Activated CD4-positive, CD25-positive, alpha-beta regulatory T cell treated with anti-CD3 and anti-CD28 coated beads, Interleukin-2, amount 50 U/mL, for 24 hours (primary cell): ENCODE measurements at regions not wholly inside any gene's neighbourhood (a gene's known extent, or its start where the extent isn't known, plus 50 kb on each side); places are given as distances from the start of the nearest gene placed in this dataset.

Source experiments
- ATAC-seq, 2 donors: fragments of 150-1000 bp; cut with Tn5 transposase; one replicate each; pipeline ENCODE4 v1.10.0; 2021; ENCODE audit warnings: mild to moderate bottlenecking in 1 of 2, moderate library complexity in 1 of 2

DNA sequence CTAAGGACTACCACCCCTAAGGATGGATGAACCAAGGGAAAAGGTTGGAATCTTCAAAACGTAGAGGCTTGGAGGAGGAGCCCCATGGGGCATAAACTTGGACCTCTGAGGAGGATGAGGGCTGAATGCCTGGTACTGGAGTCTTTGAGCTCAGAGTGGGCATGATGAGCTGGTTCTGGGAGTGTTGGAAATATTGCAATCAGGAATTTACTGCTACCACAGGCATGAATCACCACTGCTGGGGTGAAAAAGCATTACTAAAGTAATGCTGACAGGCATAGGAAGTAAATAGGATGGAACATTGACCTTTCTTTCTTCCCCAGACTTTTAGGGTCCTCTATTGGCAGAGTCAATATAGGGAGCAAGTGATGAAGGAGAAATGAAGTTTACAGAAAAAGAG is 105.8 kb upstream of the RPS6KA3 start:
- no peak for ATAC-seq

DNA sequence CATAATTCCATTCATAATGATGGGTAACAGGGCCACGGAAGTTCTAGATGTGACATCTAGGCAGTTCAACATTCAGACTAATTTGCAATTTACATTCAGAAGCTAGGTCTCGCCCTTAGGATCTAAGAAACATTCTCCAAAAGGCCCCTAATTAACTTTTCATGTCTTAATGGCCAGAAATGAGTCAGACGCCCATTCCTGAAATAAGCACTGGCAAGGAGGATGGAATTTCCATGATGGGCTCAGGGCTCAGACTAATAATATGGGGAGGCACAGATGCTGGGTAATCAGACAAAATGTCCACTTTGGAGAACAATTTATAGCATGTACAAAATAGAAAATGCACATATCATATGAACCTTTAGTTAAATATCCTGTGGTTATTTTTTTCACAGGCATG is 102.8 kb upstream of the RPS6KA3 start:
- ATAC-seq = no peak

DNA sequence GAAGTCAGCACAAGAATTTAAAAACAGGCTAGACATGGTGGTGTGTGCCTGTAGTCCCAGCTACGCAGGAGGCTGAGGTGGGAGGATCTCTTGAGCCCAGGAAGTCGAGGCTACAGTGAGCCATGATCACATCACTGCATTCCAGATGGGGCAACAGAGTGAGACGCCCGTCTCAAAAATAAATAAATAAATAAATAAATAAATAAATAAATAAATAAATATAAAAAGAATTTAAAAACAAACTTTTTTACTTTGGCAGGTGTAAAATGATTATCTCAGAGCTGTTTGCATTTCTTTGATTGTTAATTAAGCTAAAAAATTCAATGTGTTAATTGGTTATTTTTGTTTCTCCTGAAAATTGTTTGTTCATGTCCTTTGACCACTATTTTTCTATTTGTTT is 97.5 kb upstream of the RPS6KA3 start:
- no peak for ATAC-seq

DNA sequence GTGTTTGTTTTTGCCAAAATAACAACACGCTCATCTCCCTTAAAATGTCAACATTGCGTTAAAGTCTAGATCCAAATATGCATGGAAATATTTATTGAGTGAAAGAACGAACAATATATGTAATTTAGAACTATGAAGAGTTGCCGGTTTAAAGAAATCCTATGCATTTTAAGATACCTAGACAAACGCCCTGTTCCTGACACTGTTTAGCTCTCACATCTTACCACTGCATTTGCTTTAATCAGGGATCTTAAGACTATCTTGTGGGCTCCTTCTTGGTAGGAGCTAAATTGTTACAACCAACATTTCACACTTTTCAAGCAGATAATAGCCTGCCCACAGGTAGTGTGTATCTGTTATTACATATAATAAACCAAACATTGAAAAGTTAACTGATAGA is 96.6 kb upstream of the RPS6KA3 start:
- no peak for ATAC-seq

DNA sequence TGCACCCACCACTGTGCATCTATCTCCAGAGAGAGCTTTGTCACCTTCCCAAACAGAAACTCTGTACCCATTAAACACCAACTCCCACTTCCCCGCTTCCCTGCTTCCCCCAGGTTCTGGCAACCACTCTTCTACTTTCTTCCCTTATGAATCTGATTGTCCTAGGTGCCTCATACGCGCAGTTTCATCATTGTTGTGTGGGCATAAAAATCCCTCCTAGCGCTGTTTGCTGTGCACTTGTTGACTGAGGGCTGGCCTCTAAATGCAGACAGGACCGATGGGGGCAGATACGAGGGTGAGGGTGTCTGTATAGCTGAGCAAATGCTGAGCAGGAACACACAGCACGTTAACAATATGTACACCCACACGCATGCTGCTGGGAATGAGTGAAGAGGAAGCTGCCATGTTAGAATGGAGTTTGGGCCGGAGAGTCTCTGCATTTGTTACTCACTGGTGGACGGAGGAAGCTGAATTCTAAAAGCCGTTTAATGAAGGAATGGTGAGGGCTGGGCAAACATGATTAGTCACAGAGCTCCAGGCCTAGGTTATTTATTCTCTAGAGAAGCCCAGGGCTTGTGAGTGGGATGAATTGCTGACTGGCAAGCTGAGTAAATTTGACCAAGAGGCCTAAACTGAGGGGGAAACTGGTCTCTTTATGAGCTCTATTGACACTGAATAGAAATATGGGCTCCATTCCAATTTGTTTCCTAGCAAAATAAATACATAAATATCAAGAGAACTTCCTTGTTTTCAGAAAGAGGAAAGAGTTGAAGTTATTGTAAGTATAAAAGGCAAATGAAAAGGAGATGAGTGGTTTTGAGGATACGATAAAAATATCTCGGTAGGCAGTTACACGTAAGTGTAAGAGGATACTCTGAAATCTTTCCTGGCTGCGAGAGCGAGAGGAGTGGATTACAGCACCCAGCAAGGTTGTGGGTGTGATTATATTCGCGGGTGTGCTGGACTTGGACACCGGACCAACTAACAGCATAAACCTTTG is 95.9 kb upstream of the RPS6KA3 start:
- ATAC-seq = no peak

DNA sequence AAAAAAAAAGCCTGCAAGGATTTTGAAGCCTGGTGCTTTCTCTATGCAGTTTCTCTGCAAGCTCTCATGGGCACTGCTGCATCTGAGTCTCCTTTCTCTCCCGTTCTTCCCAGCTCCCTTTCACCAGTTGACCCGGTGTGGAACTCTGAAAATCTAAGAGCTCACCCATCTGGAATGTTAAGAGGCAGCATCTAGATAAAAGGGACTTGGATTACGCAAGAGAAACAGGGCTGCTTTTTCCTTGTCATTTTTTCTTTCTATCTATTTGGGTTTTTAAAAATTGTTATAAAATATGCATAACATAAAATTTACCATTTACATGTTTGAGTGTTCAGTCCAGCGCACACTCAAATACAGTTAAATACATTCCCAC is 95.2 kb upstream of the RPS6KA3 start:
- ATAC-seq = no peak

DNA sequence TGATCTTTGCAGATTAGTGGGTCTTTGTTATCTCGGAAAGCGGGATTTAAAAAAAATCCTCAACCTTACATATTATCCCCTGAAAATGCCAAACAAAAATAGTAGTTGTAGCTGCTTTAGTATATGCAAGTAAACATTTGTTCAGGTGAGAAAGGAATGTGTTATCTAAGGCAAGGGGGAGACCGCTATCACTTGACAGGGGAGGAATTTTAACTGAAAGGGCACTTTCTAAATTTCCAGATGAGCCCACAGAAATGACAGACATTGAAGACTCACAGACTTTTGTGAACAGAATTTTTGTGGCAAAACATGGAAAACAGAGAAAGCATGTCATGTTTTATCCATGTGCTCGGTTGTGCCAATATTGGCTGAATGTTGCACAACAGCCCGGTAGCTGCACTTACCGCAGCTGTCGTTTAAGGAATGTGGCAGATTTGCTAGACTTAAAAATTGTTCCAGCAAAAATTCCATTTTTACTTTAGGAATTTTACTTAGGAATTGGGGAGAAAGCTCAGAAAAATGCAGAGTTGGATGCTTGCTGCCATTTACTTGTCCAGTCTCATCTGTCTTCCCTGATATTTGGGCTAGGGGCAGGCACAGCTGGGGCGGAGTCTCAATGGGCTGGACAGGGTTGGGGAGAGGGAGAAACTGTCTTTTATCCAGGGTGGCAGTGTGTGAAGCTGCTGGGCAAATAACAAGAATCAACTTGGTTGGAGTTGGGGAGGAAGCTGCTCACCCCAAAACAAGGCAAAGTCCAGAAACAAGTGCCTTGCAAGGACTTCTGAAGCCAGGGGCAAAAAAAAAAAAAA is 94.6 kb upstream of the RPS6KA3 start:
- no peak for ATAC-seq

DNA sequence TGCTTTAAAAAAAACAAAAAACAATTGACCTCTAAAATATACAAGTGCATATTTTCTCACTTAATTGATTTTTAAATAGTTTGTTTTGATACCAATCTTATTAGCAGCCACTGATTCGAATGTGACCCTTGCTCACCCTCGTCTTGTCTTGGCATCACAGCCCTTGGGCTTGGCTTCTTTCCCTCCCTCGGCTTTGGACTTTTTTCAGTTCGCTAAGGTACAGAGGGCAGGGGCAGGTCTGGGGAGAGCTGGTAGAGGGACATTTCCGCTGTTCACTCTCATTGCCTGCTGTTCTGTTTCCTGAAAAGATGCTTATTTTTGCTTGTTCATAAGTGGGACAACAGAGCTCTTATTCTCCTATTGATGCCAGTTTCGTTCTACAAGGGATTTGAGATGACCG is 88.5 kb upstream of the RPS6KA3 start:
- no peak for ATAC-seq

DNA sequence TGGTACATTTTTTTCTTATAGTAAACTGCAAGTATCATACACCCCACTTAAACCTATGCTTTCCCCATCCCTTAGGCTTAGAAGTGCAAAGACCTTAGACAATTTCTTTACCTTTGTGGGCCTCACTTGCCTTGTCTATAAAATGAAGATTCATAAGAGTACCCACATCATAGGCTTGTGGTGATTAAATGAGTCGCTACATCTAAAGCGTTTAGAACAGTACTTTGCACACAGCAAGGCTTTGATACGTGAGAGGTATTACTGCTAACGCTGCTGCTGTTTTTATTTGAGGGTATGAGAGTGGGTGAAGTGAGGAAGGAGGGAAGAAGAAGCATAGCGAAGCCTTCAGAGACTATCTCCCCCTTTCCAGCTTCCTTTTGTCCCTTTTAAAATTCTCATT is 87.8 kb upstream of the RPS6KA3 start:
- ATAC-seq = peak; percentile 60 to 64

DNA sequence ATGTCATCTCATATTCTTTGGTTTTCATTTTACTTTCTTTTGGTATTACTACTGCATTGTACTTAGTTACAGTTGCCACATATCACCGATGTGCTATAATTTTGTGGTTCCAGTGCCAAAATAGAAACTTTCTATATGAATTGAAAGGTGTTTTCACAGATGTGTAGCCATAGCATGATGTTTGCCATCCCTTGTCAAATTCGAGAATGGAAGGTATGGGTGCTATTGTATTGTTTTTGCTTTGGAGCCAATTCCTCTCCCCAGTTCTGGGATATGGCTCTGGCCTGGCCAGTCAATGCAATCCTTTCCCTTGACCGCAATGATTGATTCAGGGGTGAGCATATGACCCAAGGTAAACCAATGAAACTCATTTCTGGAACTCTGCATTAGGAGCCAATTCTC is 86.2 kb upstream of the RPS6KA3 start:
- peak; percentile 56 to 73 for ATAC-seq

DNA sequence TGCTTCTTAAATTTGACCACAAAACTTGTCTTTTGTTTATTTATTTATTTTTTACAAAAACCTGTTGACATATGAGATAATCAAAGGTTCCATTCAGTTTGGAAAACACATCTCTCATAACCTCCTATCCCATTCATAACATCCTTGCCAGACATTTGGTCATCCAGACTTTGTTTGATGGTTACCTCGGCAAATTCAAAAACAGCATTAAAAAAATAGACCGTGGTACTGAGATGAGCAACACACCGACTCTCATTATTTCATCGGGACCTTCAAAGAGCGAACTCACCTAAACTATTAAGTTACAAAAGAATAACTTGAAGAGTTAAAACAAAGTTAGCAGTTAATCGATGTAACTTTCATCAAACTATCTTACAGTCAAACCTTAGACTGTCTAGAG is 85.8 kb upstream of the RPS6KA3 start:
- peak; percentile 21 to 27 for ATAC-seq

DNA sequence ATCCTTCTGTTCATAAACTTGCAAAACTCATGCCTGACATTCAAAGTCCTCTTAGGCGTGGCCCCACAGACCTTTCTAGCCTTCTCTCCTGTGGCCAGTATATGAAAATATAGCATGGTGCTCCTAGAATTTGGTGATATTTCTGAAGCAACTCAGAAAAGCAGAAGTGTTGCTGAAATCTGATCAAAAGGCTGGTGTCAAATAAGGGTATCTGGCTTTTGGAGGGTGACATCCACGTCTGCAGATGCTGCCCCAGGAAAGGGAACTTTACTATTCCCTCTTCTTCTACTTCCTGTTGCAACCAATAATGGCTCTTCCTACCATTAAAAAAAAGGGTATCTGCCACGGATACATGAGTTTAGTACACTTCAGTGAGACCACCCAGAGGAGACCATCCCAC is 83.9 kb upstream of the RPS6KA3 start:
- no peak for ATAC-seq

DNA sequence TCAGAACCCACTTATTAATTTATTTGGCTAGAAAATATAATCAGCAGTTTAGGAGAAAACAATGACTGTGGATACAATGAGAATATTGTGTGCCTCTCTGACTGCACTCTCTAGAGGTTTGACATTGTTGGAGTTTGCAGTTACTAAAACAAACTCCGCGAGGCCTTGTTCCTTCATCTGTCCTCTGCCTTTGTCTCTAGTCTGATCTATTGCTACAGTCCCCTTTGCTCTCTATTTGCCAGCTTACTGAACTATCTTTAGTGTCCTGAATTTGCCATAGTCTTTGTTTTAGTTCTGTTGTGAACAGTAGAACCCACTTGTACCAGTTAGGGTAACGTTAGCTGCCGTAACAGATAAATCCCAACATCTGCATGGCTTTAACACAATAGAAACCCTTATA is 81.4 kb upstream of the RPS6KA3 start:
- no peak for ATAC-seq

DNA sequence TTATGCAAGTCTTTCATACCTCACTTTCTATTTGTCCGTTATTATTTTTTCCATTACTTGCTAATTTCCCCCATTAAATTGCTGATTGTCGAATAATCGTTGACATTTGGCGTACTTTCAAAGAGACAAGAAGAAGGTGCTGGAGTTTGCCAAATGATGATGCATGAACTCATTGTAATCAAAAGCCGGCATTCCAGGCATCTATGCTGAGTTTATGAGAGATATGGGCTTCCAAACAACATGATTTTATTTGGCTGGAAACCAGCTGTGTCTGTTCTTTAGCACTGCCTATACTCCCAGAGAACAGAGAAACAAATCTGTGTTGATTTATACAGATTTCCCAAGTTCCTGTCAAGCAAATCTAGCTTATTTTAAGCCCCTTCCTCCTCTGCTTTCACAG is 80.8 kb upstream of the RPS6KA3 start:
- ATAC-seq = no peak

DNA sequence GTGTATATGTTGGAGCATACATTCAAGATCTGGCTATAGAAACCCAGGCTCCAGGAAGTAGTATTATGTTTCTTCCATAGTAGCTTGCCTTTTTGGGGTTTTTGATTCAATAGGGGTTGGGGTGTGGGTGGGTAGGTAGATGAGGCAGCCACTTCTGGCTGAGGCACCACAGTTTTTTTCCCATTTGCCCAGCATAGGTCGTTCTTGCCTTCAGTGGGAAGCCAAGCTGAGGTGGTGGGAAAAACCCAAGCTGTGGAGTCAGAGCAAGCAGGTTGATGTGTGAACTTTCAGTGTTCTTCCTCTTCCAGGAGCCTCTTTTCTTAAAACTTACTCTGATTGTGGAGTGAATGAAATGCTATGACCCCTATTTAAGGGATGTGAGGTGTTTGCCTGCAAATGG is 67.0 kb upstream of the RPS6KA3 start:
- no peak for ATAC-seq

DNA sequence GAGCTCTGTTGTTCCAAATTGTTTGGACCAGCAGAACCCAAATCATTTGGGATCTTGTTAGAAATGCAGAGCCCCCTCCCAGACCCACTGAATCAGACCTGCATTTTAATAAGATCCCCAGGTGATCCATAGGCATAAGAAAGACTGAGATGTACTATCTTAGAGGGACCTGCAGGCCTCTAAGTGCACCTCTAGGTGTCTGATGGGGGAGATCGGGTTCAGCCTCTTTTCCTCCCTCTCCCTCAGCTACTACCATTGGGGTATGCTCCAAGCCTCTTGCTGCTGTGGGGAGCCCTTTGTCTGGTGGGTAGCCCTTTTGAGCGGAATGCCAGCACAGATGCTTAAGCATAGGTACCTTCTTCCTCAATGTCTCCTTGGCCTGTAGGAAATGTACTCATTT is 63.8 kb upstream of the RPS6KA3 start:
- ATAC-seq = no peak

DNA sequence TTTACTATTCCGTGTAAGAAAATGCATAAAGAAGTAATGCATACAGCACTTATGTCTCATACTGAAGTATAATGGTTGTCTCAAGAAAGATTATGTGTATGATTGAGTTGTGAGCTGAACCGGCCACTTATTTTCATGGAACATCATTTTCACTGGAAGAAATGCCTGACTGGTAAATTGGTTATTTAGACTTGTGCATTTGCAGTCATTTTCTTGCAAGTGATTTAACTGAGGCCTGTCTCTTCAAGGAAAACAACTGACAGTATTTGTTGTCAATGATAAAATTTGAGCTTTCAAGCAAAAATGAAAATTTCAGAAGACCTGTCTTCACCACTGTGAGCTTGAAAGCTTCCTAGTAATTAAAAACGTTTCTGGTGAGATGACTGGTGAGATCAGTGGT is 62.7 kb upstream of the RPS6KA3 start:
- ATAC-seq = no peak

DNA sequence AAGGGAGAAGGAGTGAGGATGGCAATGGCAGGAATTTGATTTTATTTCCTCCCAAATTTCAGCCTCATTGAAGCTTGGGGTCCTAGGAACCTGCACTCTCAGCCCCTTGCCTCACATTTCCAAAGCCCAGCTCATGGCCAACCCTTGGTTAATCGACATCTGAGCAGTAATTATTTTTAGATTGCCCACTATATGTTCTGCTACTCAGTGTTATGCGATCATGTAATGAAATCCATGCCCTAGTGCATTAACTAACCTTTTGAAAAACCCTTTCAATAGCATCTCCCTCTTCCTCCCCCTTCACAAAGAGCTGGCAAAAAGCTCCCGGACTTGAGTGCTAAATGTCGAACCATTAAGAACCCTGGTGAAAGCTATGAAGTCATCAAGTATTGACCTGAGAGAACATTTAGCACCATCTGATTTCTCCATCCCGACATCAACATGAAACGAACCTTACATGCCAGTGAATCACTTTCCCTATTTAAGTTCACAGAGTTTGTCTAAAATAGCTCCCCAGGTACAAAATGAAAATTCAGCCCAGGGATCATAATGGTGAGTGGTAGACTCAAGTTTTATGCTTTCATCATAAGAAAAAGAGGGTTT is 59.2 kb upstream of the RPS6KA3 start:
- no peak for ATAC-seq

DNA sequence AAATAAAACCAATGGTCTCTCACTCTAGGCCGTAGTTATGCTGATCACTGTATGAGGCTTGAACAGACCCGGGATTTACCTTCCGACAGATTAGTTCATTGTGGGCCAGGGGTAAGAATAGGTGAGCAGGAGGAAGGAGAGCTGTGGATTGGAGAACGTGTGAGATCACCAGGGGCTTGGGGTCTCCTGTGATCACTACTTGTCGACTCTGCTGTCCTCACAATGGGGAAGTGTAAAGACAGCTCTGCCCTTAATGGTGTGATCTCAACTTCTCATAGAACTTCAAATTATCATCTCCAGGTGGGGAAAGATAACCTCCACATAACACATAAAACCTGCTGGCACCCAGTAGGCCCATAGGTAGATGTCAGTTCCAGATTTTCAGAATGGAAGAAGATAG is 56.2 kb upstream of the RPS6KA3 start:
- no peak for ATAC-seq

DNA sequence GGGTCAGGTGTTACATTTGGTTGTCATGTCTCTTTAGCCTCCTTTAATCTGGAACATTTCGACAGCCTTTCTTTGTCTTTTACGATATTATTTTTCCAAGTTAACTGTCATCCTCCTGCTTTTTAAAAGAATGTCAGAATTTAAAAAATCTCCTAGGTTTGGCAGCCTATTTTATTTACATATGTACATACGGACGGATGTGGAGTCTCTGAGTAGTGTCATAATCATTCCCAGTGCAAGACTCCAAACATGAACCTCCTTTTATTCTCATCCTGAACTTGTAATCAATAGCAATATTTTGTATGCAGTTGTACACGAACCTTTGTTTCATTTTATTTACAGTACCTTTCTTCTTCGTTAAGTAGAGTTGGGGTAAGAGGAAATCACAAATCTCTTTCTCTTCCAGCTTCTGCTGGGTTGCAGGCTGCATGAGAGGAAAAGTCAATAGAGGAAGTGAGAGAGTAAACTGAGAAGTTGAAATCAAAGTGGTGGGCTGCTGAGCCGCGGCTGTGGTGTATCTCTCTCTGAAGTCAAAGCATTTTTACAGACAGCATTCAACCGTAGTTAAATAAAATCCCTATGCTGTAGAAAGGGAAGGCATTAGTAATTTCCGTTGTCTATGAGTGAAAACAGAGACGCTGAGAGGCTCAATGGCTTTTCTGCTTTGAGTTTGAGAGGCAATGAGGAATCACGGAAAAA is 53.9 kb upstream of the RPS6KA3 start:
- peak in 1 of 2 donors; percentile 48 for ATAC-seq

DNA sequence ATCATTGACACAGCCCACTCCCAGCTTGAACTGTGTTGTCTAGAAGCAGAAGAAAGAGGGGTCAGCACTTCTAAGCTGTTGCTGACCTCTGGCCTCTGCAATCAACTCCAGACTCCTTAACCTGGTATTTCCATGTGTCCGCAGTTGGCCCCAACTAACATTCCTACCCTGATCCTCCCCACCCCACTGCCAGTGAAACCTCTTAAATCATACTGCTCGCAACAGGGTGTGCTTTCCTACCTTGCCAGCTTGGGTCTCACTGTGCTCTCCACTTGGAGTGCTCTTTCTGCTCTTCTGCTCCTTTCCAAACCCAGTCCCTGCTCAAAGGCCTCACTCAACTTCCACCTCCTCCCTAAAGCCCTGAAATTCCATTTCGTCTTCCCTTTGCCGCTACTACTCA is 52.3 kb upstream of the RPS6KA3 start:
- ATAC-seq = no peak

DNA sequence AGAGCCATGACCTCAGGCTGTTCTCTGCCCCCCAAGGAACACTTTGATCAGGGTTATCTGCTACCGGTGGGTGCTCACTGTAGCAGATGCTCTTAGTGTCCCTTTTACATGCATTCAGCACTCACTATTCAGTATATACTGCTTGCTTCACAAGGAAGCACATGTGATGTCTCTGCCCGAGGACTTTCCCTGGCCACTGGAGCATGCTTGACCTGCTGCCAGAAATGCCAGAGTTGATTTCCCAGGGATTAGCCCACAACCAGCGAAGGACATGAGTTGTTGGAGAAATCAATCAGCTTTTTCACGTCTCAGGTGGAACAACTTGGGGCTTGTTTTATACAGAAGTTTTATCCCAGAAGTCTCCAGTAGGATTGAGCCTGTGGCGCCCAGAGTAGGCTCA is 51.2 kb upstream of the RPS6KA3 start:
- no peak for ATAC-seq
